NCI-H2171 (cell line): ENCODE measurements at regions not wholly inside any gene's neighbourhood (a gene's known extent, or its start where the extent isn't known, plus 50 kb on each side); places are given as distances from the start of the nearest gene placed in this dataset.

ENCODE experiments used
- DNase-seq: peaks from one replicate; lab custom pipeline; 2025; lab: John Stamatoyannopoulos, UW

DNA sequence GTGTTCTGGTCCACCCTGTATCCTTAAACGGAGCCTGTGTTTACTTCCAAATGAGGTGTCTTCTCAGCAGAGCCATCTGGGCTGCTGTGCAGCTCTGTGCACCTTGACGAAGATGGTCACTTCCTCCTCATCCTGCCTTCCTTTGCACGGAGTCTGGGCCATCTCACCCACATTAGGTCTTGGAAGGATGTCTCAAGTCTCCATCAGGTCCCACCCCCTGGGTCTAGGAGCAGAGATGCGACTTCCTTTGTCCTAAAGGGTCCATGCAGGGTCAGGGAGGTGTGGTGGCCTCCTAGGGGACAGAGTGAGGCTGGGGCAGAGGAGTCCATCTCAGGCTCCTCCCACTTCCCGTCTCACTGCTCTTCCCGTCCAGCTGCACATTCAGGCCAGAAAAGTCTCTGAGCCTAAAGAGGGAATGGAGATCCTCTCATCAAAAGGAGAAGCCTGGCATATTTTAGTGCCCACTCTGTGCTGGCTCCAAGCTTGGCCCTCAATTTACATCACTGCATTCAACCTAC lies 209.2 kb downstream of the MATN1 start:
- DNase-seq, result no peak

DNA sequence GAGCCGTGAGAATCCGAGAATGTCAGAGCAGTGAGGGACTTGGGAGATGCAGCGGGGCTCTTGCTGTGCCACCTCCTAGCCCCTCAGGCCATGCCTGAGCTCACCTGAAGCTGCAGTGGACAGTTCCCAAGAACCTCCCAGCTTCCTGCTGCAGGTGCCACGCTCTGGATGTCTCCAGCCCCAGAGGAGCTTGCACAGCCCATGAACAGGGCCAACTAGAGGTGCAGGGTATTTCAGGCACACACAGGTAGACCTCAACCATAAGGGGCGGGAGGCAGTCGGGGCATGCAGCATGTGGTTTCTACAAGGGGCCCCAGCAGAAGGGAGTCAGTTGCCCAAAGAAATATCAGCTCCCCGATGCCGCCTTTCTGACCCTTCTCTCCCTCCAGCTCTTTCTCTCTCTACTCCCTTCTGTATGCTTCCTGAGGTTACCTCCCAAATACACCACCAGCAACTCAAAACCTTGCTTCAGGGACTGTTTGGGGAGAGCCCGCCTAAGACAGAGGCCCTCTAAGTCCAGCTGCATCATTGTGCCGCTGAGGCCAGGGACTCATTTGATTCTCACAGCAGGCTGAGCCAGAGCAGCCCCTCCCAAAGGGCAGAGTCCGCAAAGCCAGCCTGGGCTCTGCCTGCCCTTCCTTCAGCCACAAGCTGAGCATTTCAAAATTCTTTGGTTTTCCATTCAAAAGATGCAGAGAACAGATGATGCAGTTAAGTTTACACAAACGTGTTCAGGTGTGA lies 209.8 kb downstream of the MATN1 start:
- DNase-seq, result no peak

DNA sequence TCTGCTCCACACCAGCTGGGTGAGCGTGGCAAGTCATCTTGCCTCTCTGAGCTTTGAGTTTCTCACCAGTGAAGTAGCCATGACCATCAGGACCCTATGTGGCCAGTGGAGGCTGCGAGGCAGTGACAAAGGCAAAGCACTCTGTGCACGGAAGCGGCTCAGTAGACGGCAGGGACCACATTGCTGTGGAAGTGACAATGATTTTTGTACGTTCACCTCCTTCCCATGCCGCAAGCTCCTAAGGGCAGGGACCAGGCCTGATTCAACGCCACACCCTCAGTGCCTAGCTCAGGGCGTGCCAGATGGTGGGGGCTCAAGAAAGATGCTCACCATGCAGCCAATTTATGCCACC lies 210.5 kb downstream of the MATN1 start:
- no peak for DNase-seq

DNA sequence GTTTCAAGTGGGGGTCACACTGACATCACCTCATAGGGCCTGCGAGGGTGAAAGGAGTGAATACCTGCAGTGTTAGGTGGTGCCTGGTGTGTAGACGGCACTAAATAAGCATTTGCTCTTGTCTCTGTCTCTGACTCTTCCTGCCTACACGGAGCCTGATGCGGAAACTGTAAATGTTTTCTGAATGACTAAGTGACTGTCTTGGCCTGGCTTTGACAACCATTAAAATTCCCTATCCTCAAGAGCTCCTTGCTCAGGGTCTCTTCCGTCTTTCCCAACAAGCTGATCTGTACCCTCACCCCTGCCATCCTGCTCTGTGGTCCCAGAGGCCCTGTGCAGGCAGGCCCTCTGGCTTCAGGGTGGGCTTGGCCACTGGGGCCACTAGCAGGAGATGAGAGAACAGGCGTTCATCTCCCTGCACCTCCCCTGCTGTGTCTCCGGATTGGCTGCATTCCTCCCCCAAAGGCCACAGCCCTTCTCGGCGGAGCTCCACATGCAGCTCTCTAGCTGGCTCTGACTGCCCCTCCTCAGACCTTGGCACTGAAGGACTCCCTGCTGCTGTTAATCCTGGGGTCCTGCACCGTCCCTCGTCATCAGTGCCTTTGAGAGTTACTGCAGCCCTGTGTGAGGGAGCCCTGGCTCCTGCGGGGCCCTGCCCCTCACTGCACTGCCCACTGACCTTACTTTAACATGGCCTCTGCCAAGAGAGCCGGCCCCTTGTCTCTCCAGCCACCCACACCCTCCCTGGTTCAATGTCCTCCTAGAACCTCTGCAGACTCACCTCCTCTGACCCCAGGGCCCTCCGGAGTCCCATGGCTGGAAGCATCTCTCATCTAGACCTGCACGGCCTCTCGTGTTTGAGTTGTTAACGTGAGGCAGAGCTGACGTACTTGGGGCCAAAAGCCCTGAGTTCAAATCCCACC lies 211.1 kb downstream of the MATN1 start:
- DNase-seq, result no peak

DNA sequence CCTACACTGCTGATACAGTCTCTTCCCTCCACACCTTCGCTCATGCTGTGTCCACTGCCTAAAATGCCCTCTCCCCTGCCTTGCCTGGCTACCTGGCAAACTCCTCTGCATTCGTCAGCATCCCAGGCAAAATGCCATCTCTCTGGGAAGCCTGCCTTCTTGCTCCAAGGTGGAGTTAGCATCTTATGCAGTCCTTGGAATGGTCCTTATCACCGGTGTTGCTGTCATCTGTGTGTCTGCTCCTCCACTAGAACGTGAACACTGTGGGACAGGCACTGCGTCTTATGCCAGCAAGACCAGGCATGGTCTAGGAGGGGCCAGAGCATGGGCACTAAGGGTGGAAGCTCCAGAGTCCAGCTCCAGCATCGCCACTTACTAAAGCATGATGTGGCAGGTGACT lies 211.8 kb downstream of the MATN1 start:
- no peak for DNase-seq

DNA sequence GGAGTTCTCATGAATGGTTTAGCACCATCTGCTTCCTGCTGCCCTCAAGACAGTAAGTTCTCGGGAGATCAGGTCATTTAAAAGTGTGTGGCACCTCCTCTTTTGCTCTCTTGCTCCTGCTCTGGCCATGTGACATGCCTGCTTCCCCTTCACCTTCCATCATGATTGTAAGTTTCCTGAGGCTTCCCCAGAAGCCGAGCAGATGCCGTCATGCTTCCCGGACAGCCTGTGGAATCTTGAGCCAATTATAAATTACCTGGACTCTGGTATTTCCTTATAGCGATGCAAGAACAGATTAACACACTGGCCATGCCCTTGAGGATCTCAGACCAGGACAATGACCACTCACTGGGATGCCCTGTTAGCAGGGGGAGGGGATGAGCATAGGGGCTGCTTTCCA lies 212.3 kb downstream of the MATN1 start:
- no peak for DNase-seq

DNA sequence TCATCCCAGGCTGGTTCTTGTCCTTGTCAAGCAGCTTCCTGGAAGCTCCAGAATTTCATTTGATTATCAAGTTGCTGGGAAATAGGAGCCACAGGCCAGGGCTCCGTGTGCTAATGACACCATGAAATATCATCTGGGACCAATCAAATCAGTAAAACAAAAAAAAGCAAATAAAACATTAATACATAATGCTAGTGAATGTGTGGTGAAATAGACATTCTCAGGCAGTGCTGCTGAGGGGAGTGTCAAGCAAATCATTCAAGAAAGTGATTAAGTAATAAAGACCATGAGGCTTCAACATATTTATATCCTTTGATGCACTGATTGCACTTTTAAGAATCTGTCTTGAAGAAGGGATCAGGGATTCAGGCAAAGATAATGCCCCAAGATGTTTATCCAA lies 213.7 kb downstream of the MATN1 start:
- DNase-seq, result no peak

DNA sequence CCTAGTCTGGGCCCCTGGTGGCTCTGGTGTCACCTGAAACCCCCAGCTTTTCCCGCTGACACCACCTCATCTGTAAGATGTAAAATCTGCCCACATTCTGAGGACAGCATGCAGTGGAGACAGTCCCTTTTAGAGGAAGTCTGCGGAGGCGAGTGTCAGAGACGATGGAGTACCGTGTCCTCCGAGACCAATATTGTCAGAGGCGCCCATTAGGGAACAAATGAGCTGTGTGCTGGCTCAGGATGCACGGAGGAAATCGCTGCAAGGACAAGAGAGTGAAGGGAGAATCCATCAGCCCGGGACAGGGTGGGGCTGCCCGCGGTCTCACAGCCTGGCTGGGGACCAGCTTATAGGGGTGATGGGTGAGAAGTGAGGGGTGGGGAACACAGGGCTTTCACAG lies 214.8 kb downstream of the MATN1 start:
- DNase-seq, result no peak

DNA sequence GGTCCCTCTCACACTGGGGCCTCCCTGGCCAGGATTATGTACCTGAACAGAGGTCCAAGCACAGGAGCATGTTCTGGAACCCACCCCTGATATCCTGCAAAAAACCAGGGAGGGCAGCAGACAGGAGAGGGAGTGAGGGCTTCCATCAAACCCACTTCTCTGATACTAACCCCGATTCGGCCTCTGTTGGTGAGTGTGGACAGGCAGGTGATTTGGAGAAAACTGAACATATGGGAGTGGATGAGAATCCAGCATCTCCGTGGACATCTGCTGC lies 215.3 kb downstream of the MATN1 start:
- DNase-seq, result no peak

DNA sequence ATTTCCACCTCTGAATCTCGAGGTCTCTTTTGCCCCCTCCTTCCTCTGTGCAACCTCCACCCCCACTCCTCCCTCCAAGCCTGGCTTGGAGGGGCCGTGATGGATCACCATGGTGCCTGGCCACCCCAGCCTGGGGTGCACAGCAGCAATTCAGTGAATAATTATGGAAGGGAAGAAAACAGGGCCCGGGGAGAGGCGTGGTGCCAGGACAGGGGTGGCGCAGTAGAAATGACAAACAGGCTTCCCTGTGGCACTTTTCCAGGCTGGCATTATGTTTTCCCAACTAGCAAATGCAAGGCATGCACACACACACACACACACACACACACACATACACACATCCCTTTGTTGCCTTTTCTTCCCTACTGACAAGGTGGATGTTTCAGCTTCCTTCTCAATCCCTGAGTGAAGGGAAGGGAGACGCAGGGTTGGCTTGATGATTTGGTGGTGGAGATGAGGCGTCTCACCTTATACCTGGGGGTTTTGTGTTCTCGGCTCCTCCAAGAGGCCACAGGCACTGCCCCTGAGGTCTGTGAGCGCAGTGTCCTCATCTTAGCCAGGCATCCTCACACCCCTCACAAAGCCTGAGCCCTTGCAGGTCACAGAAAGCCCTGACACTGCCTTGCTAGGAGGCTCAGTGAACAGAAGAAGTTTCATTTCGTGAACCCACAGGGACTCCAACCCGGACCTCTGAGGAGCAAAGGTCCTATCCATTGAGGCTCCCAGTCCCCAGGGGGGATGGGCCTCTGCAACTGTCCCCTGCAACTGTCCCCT lies 215.8 kb downstream of the MATN1 start:
- no peak for DNase-seq

DNA sequence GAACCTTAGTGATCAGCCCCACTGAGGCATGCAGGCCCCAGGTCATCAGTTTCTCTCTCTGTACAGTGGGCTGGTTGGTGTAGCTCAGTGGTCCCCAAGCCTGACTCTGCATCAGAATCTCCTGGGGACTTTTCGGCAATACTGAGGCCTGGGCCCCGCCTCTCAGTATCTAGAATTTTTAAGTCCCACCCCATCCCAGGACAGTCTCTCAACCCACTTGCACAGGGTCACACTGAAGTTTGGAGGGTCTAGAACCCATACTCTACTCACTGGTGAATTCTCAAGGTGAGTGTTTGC lies 216.4 kb downstream of the MATN1 start:
- no peak for DNase-seq

DNA sequence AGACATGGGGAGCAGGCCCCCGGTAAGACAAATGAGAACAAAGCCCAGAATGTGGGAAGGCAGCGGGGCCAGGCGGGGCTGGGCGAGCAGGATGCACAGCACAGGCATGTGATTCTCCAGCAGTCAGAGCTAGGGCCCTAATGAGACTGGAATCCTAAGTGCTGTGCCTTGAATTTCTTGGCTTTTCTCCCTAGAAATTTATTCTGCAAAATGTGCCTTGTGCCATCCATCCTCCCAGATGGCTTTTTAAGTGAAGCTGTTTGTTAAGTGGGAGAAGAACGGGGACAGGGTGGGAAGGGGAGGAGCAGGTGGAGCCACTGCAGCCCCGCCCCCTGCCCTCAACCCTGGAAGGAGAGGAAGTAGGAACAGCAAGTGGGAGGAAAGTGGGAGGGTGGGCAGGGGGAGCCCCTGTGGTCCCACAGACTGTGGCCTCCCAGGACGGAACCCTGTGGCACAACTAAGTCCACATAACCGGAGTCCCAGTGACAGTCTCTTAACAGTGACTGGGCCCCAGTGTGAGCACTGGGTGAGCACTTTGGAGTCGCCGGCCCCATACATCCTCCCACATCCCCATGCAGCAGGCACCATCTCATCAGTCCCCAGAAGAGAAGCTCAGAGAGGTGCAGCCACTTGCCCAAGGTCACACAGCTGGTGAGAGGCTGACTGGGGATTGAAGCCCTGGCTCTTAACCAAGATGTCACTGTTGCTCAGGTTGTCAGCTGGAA lies 216.9 kb downstream of the MATN1 start:
- DNase-seq, result no peak

DNA sequence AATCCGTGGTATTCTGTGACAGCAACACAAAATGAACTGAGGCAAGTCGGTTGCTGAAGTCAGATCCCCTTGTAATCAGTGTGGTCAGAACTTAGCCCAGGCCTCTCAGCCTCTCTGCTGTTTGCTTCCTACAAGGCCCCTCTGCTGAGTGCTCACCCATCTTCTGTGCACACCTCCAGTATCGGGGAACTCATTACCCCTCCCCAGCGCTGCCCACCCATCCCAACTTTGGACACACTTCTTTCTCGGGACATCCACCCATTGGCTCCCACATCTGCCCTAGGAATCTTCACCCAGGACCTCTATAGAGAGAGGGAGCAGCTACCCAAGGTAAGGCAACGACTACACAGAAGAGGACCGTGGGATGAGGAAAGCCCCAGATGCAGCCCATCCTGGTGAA lies 217.5 kb downstream of the MATN1 start:
- DNase-seq, result no peak

DNA sequence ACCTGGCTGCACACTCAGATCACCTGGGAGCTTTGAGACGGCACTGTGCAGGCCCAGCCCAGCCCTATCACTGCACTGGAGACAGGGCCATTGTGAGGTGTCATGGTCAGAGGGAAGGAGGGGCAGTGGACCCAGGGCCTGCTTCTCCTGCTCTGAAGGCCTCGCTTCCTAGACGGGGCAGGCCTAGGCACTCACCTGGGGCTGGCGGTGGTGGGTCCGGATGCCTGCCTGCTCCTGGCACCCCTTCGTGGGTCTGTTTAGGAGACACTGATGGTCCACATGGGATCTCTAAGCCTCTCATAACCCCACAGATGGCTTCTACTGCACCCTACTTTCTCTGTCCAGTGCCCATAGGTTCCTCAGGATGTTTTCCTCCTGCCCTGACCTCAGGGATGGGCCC lies 230.9 kb downstream of the MATN1 start:
- DNase-seq, result no peak

DNA sequence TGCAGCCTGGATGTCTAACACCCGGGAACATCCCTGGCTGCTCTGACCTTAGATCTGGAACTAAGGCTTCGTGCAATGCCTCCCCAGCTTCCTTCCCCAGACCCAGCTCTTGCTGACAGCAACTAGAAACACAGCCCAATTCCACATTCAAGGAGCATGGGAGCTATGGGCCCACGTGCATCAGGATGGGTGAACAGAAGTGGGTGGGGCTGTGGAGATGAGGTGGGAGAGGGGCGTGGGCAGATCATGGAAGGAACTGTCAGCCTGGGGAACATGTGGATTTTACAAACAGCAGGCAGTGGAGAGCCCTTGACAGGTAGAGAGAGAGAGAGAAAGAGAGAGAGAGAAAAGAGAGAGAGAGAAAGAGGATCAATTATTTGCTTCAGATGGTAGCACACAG lies 231.6 kb downstream of the MATN1 start:
- DNase-seq, result no peak

DNA sequence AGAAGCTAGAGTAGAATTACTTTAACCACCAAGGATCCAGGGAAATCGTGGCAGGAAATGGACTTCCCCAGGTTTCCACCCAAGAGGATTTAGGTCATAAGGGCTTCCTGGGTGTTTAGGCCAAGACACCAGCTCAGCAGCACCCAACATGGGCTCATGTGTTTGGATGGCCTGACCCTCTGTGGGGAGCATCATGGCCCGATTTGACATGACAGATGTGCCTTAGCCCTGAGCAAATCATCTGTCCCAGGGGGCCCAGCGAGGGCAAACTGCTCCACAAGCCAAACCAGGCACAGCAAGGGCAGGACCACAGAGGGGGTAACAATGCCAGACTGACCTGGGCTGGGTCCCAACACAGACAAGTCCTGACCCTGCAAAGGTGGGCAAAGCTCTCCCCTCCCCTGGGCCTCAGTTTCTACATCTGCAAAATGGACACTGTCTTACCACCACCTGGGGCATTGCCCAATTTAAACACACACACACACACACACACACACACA lies 232.8 kb downstream of the MATN1 start:
- no peak for DNase-seq

DNA sequence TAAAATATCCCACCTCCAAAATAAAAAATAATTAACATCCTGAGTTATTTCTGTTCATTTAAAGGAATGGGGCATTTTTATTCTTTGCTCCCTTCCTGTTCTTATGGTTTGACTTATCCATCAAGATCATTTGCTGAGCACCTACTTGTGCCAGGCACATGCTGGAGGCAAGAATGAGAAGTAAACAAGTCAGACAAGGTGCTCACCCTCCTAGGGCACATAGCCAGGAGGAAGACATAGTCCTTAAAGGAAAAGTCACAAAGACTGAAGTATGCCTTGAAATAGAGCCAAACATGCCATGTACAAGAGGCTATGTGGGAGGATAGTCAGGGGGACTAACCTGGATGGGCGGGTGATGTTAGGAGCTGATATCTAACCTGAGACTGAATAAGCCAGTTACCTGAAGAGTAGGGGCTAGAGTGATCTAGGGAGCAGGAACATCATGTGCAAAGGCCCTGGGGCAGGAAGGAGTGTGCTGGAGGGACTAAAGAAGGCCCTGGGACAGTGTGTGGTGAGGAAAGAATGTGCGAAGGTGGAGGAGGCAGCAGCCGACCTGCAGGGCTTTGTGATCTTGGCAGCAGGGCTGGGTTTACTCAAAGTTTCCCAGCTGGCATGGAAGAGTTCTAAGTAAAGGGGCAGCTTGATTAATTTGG lies 233.5 kb downstream of the MATN1 start:
- no peak for DNase-seq

DNA sequence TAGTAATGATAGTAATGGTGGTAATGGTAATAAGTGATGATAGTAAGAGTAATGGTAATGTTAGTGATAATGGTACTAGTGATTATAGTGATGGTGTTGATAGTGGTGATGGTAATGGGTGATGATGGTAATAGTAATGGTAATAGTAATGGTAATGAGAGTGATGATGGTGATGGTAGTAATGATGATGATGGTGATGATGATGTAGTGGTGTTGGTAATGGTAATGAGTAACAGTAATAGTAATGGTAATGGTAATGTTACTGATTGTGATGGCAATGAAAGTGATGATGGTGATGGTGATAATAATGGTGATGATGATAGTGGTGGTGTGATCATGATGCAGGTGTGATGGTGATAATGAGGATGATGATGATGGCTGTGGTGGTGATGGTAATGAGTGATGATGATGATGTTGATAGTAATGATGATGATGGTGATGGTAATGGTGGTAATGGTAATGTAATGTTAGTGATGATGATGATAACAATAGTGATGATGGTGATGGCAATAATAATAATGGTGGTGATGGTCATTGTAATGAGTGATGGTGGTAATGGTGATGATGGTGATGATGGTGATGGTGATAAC lies 235.0 kb downstream of the MATN1 start:
- DNase-seq, result no peak

DNA sequence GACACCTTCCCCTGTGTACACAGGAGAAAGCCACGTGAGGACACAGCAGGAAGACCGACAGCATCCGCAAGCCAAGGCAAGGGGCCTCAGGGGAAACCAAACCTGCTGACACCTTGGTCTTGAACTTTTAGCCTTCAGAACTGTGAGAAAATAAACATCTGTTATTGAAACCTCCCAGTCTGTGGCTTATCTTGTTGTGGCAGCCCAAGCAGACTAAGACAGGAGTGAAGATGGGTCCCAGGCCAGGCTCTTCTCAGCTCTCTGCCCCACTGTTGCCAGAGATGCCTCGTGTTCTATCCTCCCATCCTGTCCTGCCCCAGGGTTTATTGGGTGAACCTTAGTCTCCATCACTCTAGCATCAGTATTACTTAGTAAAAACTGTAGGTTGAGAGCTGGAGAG lies 236.3 kb downstream of the MATN1 start:
- peak; percentile 34 for DNase-seq

DNA sequence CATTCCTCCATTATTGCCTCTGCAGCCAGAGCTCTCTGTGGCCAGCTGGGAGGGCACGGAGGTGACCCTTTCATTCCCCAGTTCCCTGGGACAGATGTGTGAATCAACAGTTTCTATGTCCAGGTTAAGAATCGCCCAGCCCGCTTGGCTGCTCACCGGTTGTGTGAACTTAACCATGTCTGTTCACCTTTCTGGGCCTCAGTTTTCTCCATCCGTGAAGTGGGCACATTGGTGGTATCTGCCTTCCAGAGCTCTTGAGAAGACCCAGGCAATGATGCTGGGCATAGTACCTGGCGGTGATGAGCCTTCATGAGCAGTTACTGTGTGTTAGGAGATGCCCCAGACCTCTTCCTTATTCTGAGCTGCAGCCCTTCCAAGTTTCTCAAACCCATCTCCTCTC lies 238.3 kb downstream of the MATN1 start:
- DNase-seq, result no peak

DNA sequence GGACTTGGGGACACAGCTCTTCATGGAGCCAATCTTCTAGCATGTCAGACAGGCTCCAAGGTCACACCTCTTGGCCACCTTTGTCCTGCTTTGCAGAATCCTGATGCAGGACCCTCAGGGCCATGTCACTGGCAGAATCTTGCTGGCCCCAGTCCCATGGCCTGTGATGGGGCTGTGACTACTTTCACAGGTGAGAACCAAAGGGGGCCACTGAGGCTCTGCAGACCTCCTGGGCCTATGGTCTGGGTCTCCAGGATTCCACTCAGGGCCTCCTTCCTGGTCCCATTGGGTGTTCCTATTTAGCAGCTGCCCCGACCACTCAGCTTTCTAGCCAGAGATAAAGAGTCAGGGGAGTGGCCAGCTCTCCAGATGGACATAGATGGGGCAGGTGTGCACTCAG lies 238.7 kb downstream of the MATN1 start:
- DNase-seq, result no peak
